Hepatic stellate cell (primary cell): ENCODE measurements at regions not wholly inside any gene's neighbourhood (a gene's known extent, or its start where the extent isn't known, plus 50 kb on each side); places are given as distances from the start of the nearest gene placed in this dataset.

Experiments
- DNase-seq: peaks from one replicate; pipeline ENCODE4 v3.0.0; 2011; ENCODE audit warnings: low spot score

GRCh38 chr22:49106842-49107152, 720.9 kb downstream of the BRD1 start:
- no peak for DNase-seq

GRCh38 chr22:49106096-49106841, 721.4 kb downstream of the BRD1 start:
- no peak for DNase-seq

- no peak for DNase-seq
Observed at GRCh38 chr22:49104434-49104833, 723.2 kb downstream of the BRD1 start.

GRCh38 chr22:49103314-49104059, 724.2 kb downstream of the BRD1 start:
- DNase-seq, result no peak

- no peak for DNase-seq
Observed at GRCh38 chr22:49102367-49102766, 725.3 kb downstream of the BRD1 start.

- no peak for DNase-seq
Observed at GRCh38 chr22:49101873-49102272, 725.8 kb downstream of the BRD1 start.

GRCh38 chr22:49101225-49101624, 726.4 kb downstream of the BRD1 start:
- no peak for DNase-seq

- DNase-seq, result no peak
Observed at GRCh38 chr22:49100773-49101172, 726.9 kb downstream of the BRD1 start.

GRCh38 chr22:49100316-49100715, 727.4 kb downstream of the BRD1 start:
- DNase-seq, result no peak

GRCh38 chr22:49099496-49100124, 728.1 kb downstream of the BRD1 start:
- no peak for DNase-seq

GRCh38 chr22:49099089-49099488, 728.6 kb downstream of the BRD1 start:
- no peak for DNase-seq

- no peak for DNase-seq
Observed at GRCh38 chr22:49097966-49098365, 729.7 kb downstream of the BRD1 start.

GRCh38 chr22:49097171-49097925, 730.3 kb downstream of the BRD1 start:
- DNase-seq, result no peak

GRCh38 chr22:49096476-49096875, 731.2 kb downstream of the BRD1 start:
- DNase-seq, result no peak

GRCh38 chr22:49095366-49095765, 732.3 kb downstream of the BRD1 start:
- DNase-seq, result no peak

GRCh38 chr22:49094858-49095257, 732.8 kb downstream of the BRD1 start:
- no peak for DNase-seq

- DNase-seq, result no peak
Observed at GRCh38 chr22:49094151-49094550, 733.5 kb downstream of the BRD1 start.

- DNase-seq, result no peak
Observed at GRCh38 chr22:49093192-49093880, 734.3 kb downstream of the BRD1 start.

GRCh38 chr22:49092716-49093115, 735.0 kb downstream of the BRD1 start:
- DNase-seq, result no peak

GRCh38 chr22:49091917-49092545, 735.6 kb downstream of the BRD1 start:
- DNase-seq, result no peak

- no peak for DNase-seq
Observed at GRCh38 chr22:49091451-49091850, 736.2 kb downstream of the BRD1 start.

GRCh38 chr22:49090853-49091135, 736.9 kb downstream of the BRD1 start:
- DNase-seq, result no peak
